ENCODE measurements at regions not wholly inside any gene's neighbourhood (a gene's known extent, or its start where the extent isn't known, plus 50 kb on each side); places are given as distances from the start of the nearest gene placed in this dataset.

- DNase-seq, result no peak
- TF ChIP-seq GATA1 (IDR thresholded peaks at IDR 0.05; ENCODE audit: low read depth, low read length), result no peak
- no peak for TF ChIP-seq POLR2A (IDR thresholded peaks at IDR 0.05; ENCODE audit: low read length)
Measured at GRCh38 chr2:120922571-120923332, 187.1 kb downstream of the GLI2 start.

GRCh38 chr2:120923426-120923825, 187.8 kb downstream of the GLI2 start:
- TF ChIP-seq GATA1 (IDR thresholded peaks at IDR 0.05; ENCODE audit: low read depth, low read length) (no peak), POLR2A (IDR thresholded peaks at IDR 0.05; ENCODE audit: low read length) (no peak)
- no peak for DNase-seq

- no peak for DNase-seq
- no peak for TF ChIP-seq GATA1 (IDR thresholded peaks at IDR 0.05; ENCODE audit: low read depth, low read length)
- no peak for TF ChIP-seq POLR2A (IDR thresholded peaks at IDR 0.05; ENCODE audit: low read length)
Measured at GRCh38 chr2:120924924-120925323, 189.3 kb downstream of the GLI2 start.

GRCh38 chr2:120926463-120927264, 191.0 kb downstream of the GLI2 start:
- TF ChIP-seq POLR2A (IDR thresholded peaks at IDR 0.05; ENCODE audit: low read length) (no peak), GATA1 (IDR thresholded peaks at IDR 0.05; ENCODE audit: low read depth, low read length) (no peak)
- no peak for DNase-seq

GRCh38 chr2:120927265-120927628, 191.6 kb downstream of the GLI2 start:
- DNase-seq, result no peak
- TF ChIP-seq GATA1 (IDR thresholded peaks at IDR 0.05; ENCODE audit: low read depth, low read length) (no peak), POLR2A (IDR thresholded peaks at IDR 0.05; ENCODE audit: low read length) (no peak)

GRCh38 chr2:120929829-120930228, 194.2 kb downstream of the GLI2 start:
- TF ChIP-seq GATA1 (IDR thresholded peaks at IDR 0.05; ENCODE audit: low read depth, low read length) (no peak), POLR2A (IDR thresholded peaks at IDR 0.05; ENCODE audit: low read length) (no peak)
- no peak for DNase-seq

GRCh38 chr2:120930236-120930635, 194.6 kb downstream of the GLI2 start:
- DNase-seq, result no peak
- no peak for TF ChIP-seq POLR2A (IDR thresholded peaks at IDR 0.05; ENCODE audit: low read length)
- no peak for TF ChIP-seq GATA1 (IDR thresholded peaks at IDR 0.05; ENCODE audit: low read depth, low read length)

- TF ChIP-seq GATA1 (IDR thresholded peaks at IDR 0.05; ENCODE audit: low read depth, low read length) (no peak), POLR2A (IDR thresholded peaks at IDR 0.05; ENCODE audit: low read length) (no peak)
- DNase-seq, result no peak
Measured at GRCh38 chr2:120930864-120931263, 195.2 kb downstream of the GLI2 start.

- TF ChIP-seq GATA1 (IDR thresholded peaks at IDR 0.05; ENCODE audit: low read depth, low read length) (no peak), POLR2A (IDR thresholded peaks at IDR 0.05; ENCODE audit: low read length) (no peak)
- no peak for DNase-seq
Measured at GRCh38 chr2:120932472-120932871, 196.8 kb downstream of the GLI2 start.

- no peak for DNase-seq
- no peak for TF ChIP-seq POLR2A (IDR thresholded peaks at IDR 0.05; ENCODE audit: low read length)
- no peak for TF ChIP-seq GATA1 (IDR thresholded peaks at IDR 0.05; ENCODE audit: low read depth, low read length)
Measured at GRCh38 chr2:120932881-120933280, 197.2 kb downstream of the GLI2 start.

- TF ChIP-seq GATA1 (IDR thresholded peaks at IDR 0.05; ENCODE audit: low read depth, low read length) (no peak), POLR2A (IDR thresholded peaks at IDR 0.05; ENCODE audit: low read length) (no peak)
- DNase-seq, result peak in 1 of 2 experiments; percentile 21
Measured at GRCh38 chr2:120933693-120934573, 198.3 kb downstream of the GLI2 start.

- peak; percentile 36 to 39 for DNase-seq
- TF ChIP-seq POLR2A (IDR thresholded peaks at IDR 0.05; ENCODE audit: low read length), result no peak
- no peak for TF ChIP-seq GATA1 (IDR thresholded peaks at IDR 0.05; ENCODE audit: low read depth, low read length)
Measured at GRCh38 chr2:120934574-120935338, 199.1 kb downstream of the GLI2 start.

All from erythroblast (primary cell).